HCT116 (cell line): ENCODE measurements at regions not wholly inside any gene's neighbourhood (a gene's known extent, or its start where the extent isn't known, plus 50 kb on each side); places are given as distances from the start of the nearest gene placed in this dataset.

Experiments
- ATAC-seq: fragments of 200-7000 bp; cut with Tn5 transposase; 2 replicates; pipeline ENCODE4 v1.9.1; 2020; ENCODE audit warnings: mild to moderate bottlenecking, moderate library complexity
- BruUV-seq: library from RNA; stranded (reverse); fragments of 400-500 nt; replicated peaks from 2 replicates; lab custom pipeline; 2021; lab: Mats Ljungman, UMichigan
- CTCF ChIA-PET: fragments of 300-600 bp; sonication (Branson Sonifier 250); formaldehyde crosslinking; loops from one replicate; lab custom pipeline; 2021; ENCODE audit warnings: antibody characterized with exemption; lab: Charles Lee
- POLR2A ChIA-PET: fragments of 300-600, 350-600 bp; sonication (Branson Sonifier 250); formaldehyde crosslinking; loops from one replicate; lab custom pipeline; 2021; ENCODE audit warnings: antibody characterized with exemption; lab: Charles Lee
- RAD21 ChIA-PET, 2 experiments: fragments of 300-600 bp; sonication (Branson Sonifier 250); formaldehyde crosslinking; loops; one replicate each; lab custom pipeline; 2023; ENCODE audit warnings: low total read pairs in 2 of 2; ENCODE audit not compliant: uncharacterized antibody in 2 of 2, unreplicated experiment in 2 of 2, low non-redundant PET in 1 of 2; lab: Charles Lee
- DNase-seq: peaks from one replicate; pipeline ENCODE4 v3.0.0-alpha.2; 2010; ENCODE audit warnings: low read depth, low spot score
- H2AFZ ChIP-seq: fragments of 200-600 bp; shearing (Covaris generic), sonication (generic); 2 replicates; pipeline ENCODE4 v1.6.1; 2017; ENCODE audit warnings: low read depth, mixed run types, mixed read lengths, antibody characterized with exemption, low read length; ENCODE audit not compliant: poor library complexity, severe bottlenecking
- H3K27ac ChIP-seq: 2 replicates; pipeline ENCODE4 v1.5.1; 2012; ENCODE audit warnings: low read depth, low read length
- H3K27me3 ChIP-seq: fragments of 200-600 bp; sonication (generic); 2 replicates; pipeline ENCODE4 v1.6.1; 2016; ENCODE audit warnings: mixed run types, low read length, mixed read lengths; ENCODE audit not compliant: insufficient read depth
- H3K36me3 ChIP-seq, 2 experiments: fragments of 200-500 bp in 1 of 2; fragments of 200-600 bp in 1 of 2; sonication (Bioruptor generic) in 1 of 2; sonication (generic) in 1 of 2; 2 replicates each; pipeline versions ENCODE4 v1.5.1 to v1.6.1; 2014 to 2016; ENCODE audit warnings: low read length in 2 of 2, inconsistent platforms in 1 of 2, mixed read lengths in 1 of 2, mixed run types in 1 of 2; ENCODE audit not compliant: insufficient read depth in 2 of 2, control insufficient read depth in 1 of 2
- H3K4me1 ChIP-seq, 2 experiments: fragments of 200-600 bp in 1 of 2; sonication (generic) in 1 of 2; 2 replicates each; pipeline versions ENCODE4 v1.5.1 to v1.6.1; 2012 to 2017; ENCODE audit warnings: low read length in 2 of 2, inconsistent platforms in 1 of 2, mild to moderate bottlenecking in 1 of 2, mixed read lengths in 1 of 2, mixed run types in 1 of 2, moderate library complexity in 1 of 2; ENCODE audit not compliant: insufficient read depth in 2 of 2, control insufficient read depth in 1 of 2
- H3K4me2 ChIP-seq: fragments of 200-600 bp; sonication (generic); 2 replicates; pipeline ENCODE4 v1.6.1; 2017; ENCODE audit warnings: mixed run types, low read length, mixed read lengths
- H3K4me3 ChIP-seq, 2 experiments: fragments of 200-600 bp in 1 of 2; sonication (generic) in 1 of 2; replicated peaks in 1 of 2; 2 replicates each; pipeline ENCODE4 v1.5.1; 2011 to 2016; ENCODE audit warnings: low read length in 2 of 2, control low read depth in 1 of 2, low read depth in 1 of 2, mild to moderate bottlenecking in 1 of 2, mixed read lengths in 1 of 2, mixed run types in 1 of 2
- H3K79me2 ChIP-seq: fragments of 200-600 bp; sonication (generic); 2 replicates; pipeline ENCODE4 v1.6.1; 2017; ENCODE audit warnings: mild to moderate bottlenecking, mixed run types, low read length, moderate library complexity, mixed read lengths; ENCODE audit not compliant: insufficient read depth
- H3K9ac ChIP-seq: fragments of 200-600 bp; sonication (generic); 2 replicates; pipeline ENCODE4 v1.6.1; 2016; ENCODE audit warnings: low read length, mixed read lengths
- H3K9me2 ChIP-seq: fragments of 200-600 bp; sonication (generic), shearing (Covaris generic); 2 replicates; pipeline ENCODE4 v1.6.1; 2017; ENCODE audit warnings: mixed run types, mild to moderate bottlenecking, moderate library complexity; ENCODE audit not compliant: insufficient read depth
- H3K9me3 ChIP-seq, 2 experiments: fragments of 200-500 bp in 1 of 2; fragments of 200-600 bp in 1 of 2; sonication (Bioruptor generic) in 1 of 2; sonication (generic) in 1 of 2; 2 replicates each; pipeline ENCODE4 v1.6.1; 2014 to 2017; ENCODE audit warnings: low read length in 2 of 2, mixed read lengths in 2 of 2, inconsistent platforms in 1 of 2, low read depth in 1 of 2, mild to moderate bottlenecking in 1 of 2, mixed run types in 1 of 2, moderate library complexity in 1 of 2; ENCODE audit not compliant: control insufficient read depth in 1 of 2, insufficient read depth in 1 of 2
- H4K20me1 ChIP-seq: fragments of 200-600 bp; sonication (generic), shearing (Covaris generic); 2 replicates; pipeline ENCODE4 v1.6.1; 2017; ENCODE audit warnings: mixed run types, mild to moderate bottlenecking, moderate library complexity; ENCODE audit not compliant: insufficient read depth
- CBX3 ChIP-seq: IDR thresholded peaks from 2 replicates; pipeline ENCODE4 v1.6.1; 2012; ENCODE audit warnings: low read depth
- EGR1 ChIP-seq: IDR thresholded peaks from 2 replicates; pipeline ENCODE4 v1.6.1; 2012; ENCODE audit warnings: low read depth
- ELF1 ChIP-seq: IDR thresholded peaks from 2 replicates; pipeline ENCODE4 v1.6.1; 2012; ENCODE audit warnings: low read depth, borderline replicate concordance
- FOSL1 ChIP-seq: IDR thresholded peaks from 2 replicates; pipeline ENCODE4 v1.6.1; 2012; ENCODE audit warnings: low read depth
- JUND ChIP-seq: IDR thresholded peaks from 2 replicates; pipeline ENCODE4 v1.6.1; 2012
- POLR2AphosphoS5 ChIP-seq: IDR thresholded peaks from 2 replicates; pipeline ENCODE4 v1.6.1; 2011; ENCODE audit warnings: mild to moderate bottlenecking, low read depth, low read length, moderate library complexity
- SRF ChIP-seq: IDR thresholded peaks from 2 replicates; pipeline ENCODE4 v1.6.1; 2012; ENCODE audit warnings: low read depth
- TCF7L2 ChIP-seq: IDR thresholded peaks from 2 replicates; pipeline ENCODE4 v1.7.0; 2011; ENCODE audit warnings: borderline replicate concordance, inconsistent platforms; ENCODE audit not compliant: insufficient read depth, insufficient read length; ENCODE audit errors: extremely low read depth
- YY1 ChIP-seq: IDR thresholded peaks from 2 replicates; pipeline ENCODE4 v1.6.1; 2011; ENCODE audit warnings: low read length, low read depth, moderate library complexity, mild to moderate bottlenecking; ENCODE audit not compliant: insufficient replicate concordance; ENCODE audit errors: extremely low read depth
- ZFX ChIP-seq: fragments of 450-650 bp; IDR thresholded peaks from 2 replicates; pipeline ENCODE4 v1.6.1; 2017
- intact Hi-C: fragments of 100-400 bp; cut with micrococcal nuclease; formaldehyde crosslinking; loops from 2 replicates; pipeline ENCODE4 v1.10.0; 2022
- TF ChIP-seq, protein P1 (sequence below): IDR thresholded peaks from 2 replicates; pipeline ENCODE4 v1.6.1; 2012
- TF ChIP-seq, protein P2 (sequence below), 3 experiments: fragments of 200-600 bp in 1 of 3; sonication (generic) in 1 of 3; IDR thresholded peaks in 2 of 3; conservative IDR thresholded peaks in 1 of 3; 2 replicates each; pipeline ENCODE4 v1.5.1; 2012 to 2017; ENCODE audit warnings: low read depth in 2 of 3, low read length in 2 of 3, antibody characterized with exemption in 1 of 3, borderline replicate concordance in 1 of 3, control low read depth in 1 of 3, mild to moderate bottlenecking in 1 of 3, mixed read lengths in 1 of 3, mixed run types in 1 of 3, moderate library complexity in 1 of 3; ENCODE audit not compliant: insufficient read depth in 1 of 3
- TF ChIP-seq, protein P3 (sequence below): IDR thresholded peaks from 2 replicates; pipeline ENCODE4 v1.6.1; 2012; ENCODE audit warnings: low read depth
- TF ChIP-seq, protein P4 (sequence below): IDR thresholded peaks from 2 replicates; pipeline ENCODE4 v1.6.1; 2012

DNA sequence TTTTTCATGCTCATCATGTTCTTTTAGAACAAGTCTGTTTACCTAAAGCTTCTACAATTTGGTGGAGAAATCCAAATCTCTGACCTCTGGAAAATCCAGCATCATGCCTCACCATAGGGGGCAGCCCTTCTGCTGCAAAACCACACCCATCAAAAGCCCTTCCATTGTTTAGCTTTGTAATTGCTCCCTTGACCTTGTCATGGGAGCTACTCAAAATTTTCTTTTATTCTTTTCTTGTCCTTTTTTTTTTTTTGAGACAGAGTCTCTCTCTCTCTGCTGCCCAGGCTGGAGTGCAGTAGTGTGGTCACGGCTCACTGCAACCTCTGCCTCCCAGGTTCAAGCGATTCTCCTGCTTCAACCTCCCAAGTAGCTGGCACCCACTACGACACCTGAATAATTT is 234.4 kb downstream of the NEBL start (continued):
- TF ChIP-seq TCF7L2 = no peak

DNA sequence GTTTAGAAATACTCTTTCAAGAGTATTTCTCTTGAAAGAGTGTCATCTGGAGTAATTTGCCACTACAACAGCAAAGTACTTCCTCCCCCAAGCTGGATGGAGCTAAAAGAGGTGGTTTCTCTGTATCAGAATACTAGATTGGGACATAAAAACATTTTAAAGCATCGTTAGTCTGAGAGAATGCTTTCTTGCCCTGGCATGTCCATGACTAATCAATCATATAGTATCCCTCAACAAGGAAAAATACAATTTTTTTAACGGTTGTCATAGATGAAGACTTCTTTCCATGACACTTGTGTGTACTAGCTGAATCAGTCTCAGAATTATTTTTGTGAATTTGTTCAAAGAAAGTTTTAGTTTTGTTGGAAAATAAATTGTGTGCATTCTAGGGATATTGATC is 237.9 kb downstream of the NEBL start:
- ATAC-seq (no peak), DNase-seq (no peak)
- Histone ChIP-seq H3K36me3 (no peaks in the 10 kb centered on the region), H4K20me1 (no peaks in the 10 kb centered on the region), H3K9me3 (peaks cover 0 to 3% of the 10 kb centered on the region in 2 experiments; a peak in 1 of 4 replicates), H3K79me2 (no peaks in the 10 kb centered on the region), H3K9ac (no peak overlapping the region), H2AFZ (no peak overlapping the region), H3K9me2 (no peaks in the 10 kb centered on the region), H3K27me3 (no peaks in the 10 kb centered on the region), H3K27ac (no peak overlapping the region), H3K4me2 (no peak overlapping the region), H3K4me1 (no peaks in the 10 kb centered on the region), H3K4me3 (no peak overlapping the region)
- no peak for TF ChIP-seq TCF7L2
- TF ChIP-seq, protein P1, sequence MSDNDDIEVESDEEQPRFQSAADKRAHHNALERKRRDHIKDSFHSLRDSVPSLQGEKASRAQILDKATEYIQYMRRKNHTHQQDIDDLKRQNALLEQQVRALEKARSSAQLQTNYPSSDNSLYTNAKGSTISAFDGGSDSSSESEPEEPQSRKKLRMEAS = no peak
- no peak for TF ChIP-seq JUND
- TF ChIP-seq EGR1 = no peak
- TF ChIP-seq FOSL1 = no peak
- TF ChIP-seq, protein P2, sequence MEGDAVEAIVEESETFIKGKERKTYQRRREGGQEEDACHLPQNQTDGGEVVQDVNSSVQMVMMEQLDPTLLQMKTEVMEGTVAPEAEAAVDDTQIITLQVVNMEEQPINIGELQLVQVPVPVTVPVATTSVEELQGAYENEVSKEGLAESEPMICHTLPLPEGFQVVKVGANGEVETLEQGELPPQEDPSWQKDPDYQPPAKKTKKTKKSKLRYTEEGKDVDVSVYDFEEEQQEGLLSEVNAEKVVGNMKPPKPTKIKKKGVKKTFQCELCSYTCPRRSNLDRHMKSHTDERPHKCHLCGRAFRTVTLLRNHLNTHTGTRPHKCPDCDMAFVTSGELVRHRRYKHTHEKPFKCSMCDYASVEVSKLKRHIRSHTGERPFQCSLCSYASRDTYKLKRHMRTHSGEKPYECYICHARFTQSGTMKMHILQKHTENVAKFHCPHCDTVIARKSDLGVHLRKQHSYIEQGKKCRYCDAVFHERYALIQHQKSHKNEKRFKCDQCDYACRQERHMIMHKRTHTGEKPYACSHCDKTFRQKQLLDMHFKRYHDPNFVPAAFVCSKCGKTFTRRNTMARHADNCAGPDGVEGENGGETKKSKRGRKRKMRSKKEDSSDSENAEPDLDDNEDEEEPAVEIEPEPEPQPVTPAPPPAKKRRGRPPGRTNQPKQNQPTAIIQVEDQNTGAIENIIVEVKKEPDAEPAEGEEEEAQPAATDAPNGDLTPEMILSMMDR (IDR thresholded peaks at IDR 0.05 in 2 of 3, conservative IDR thresholded peaks at IDR 0.05 in 1 of 3; ENCODE audit: borderline replicate concordance in 1 of 3, insufficient read depth in 1 of 3, low read depth in 2 of 3, low read length in 2 of 3) = no peak
- no peak for TF ChIP-seq POLR2AphosphoS5
- no peak for TF ChIP-seq ELF1
- no peak for TF ChIP-seq ZFX
- TF ChIP-seq YY1 = no peak
- TF ChIP-seq, protein P3, sequence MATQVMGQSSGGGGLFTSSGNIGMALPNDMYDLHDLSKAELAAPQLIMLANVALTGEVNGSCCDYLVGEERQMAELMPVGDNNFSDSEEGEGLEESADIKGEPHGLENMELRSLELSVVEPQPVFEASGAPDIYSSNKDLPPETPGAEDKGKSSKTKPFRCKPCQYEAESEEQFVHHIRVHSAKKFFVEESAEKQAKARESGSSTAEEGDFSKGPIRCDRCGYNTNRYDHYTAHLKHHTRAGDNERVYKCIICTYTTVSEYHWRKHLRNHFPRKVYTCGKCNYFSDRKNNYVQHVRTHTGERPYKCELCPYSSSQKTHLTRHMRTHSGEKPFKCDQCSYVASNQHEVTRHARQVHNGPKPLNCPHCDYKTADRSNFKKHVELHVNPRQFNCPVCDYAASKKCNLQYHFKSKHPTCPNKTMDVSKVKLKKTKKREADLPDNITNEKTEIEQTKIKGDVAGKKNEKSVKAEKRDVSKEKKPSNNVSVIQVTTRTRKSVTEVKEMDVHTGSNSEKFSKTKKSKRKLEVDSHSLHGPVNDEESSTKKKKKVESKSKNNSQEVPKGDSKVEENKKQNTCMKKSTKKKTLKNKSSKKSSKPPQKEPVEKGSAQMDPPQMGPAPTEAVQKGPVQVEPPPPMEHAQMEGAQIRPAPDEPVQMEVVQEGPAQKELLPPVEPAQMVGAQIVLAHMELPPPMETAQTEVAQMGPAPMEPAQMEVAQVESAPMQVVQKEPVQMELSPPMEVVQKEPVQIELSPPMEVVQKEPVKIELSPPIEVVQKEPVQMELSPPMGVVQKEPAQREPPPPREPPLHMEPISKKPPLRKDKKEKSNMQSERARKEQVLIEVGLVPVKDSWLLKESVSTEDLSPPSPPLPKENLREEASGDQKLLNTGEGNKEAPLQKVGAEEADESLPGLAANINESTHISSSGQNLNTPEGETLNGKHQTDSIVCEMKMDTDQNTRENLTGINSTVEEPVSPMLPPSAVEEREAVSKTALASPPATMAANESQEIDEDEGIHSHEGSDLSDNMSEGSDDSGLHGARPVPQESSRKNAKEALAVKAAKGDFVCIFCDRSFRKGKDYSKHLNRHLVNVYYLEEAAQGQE = no peak
- TF ChIP-seq, protein P4, sequence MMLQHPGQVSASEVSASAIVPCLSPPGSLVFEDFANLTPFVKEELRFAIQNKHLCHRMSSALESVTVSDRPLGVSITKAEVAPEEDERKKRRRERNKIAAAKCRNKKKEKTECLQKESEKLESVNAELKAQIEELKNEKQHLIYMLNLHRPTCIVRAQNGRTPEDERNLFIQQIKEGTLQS = no peak
- TF ChIP-seq CBX3 = no peak
- TF ChIP-seq SRF = no peak
- POLR2A ChIA-PET = no interaction called here
- BruUV-seq = no TSS peak
- RAD21 ChIA-PET = no interaction called here
- intact Hi-C loops = no loop called here
- CTCF ChIA-PET = no interaction called here
